K562 (cell line): ENCODE measurements at regions not wholly inside any gene's neighbourhood (a gene's known extent, or its start where the extent isn't known, plus 50 kb on each side); places are given as distances from the start of the nearest gene placed in this dataset.

Experiments used
- DIDO1 ChIP-seq: fragments of 450-650 bp; IDR thresholded peaks from 2 replicates; pipeline ENCODE4 v1.6.1; 2016; ENCODE audit warnings: low read depth, missing biosample characterization, missing genetic modification characterization
- EP300 ChIP-seq: IDR thresholded peaks from 2 replicates; pipeline ENCODE4 v1.6.1; 2012; ENCODE audit warnings: low read length, improper control_type of control experiment
- TRIM24 ChIP-seq, 2 experiments: fragments of 450-650 bp; IDR thresholded peaks; 2 replicates each; pipeline ENCODE4 v1.6.1; 2016
- ZNF444 ChIP-seq: fragments of 250-450 bp; sonication (Bioruptor Pico); IDR thresholded peaks from 2 replicates; pipeline ENCODE4 v1.4.0; 2020; ENCODE audit warnings: mild to moderate bottlenecking, moderate library complexity

DNA sequence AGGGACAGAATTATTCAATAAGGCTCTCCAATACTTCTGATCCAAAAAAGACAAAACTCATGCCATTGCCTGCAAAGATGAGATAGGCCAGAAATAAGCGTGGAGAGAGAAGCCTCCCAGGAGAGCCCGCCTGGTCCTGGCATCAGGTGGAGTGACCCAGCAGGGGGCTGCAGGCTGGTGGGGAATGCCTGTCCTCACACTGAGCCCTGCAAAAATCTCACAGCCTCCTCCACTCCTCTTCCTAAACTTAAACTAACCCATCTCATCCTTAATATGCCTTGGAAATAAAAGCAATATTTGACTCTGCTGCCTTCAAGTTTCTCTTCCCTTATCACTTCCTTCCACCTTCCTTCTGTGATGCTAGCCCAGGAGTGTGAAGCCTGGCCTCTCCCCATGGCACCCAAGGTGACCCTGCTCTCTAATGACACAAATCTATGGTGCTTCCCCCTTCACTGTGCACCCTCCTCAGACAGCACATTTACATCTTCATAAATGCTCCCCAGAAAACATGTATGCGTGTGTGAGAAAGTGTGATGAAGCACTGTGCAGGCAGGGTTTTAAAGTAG, 218.4 kb downstream of the ANAPC1 start:
- TF ChIP-seq EP300: no peak
- TF ChIP-seq TRIM24 (IDR thresholded peaks at IDR 0.05): no peak
- TF ChIP-seq ZNF444 (CRISPR knock-in tag): no peak
- no peak for TF ChIP-seq DIDO1 (tag)
